ENCODE measurements at regions not wholly inside any gene's neighbourhood (a gene's known extent, or its start where the extent isn't known, plus 50 kb on each side); places are given as distances from the start of the nearest gene placed in this dataset.
"Not testable (repeated sequence)": the region's sequence is repeated elsewhere in the genome, so short reads cannot be mapped to it uniquely, and the experiment has no call there.

GRCh38 chr5:58197875-58198274, 262.0 kb downstream of the PLK2 start:
- DNase-seq, result no peak

GRCh38 chr5:58191443-58191842, 268.4 kb downstream of the PLK2 start:
- DNase-seq, result no peak

GRCh38 chr5:58188262-58188651, 271.6 kb downstream of the PLK2 start:
- DNase-seq, result peak; percentile 80

GRCh38 chr5:58187432-58188261, 272.2 kb downstream of the PLK2 start:
- no peak for DNase-seq

GRCh38 chr5:58185801-58186200, 274.1 kb downstream of the PLK2 start:
- peak; percentile 49 for DNase-seq

- DNase-seq, result no peak
Measured at GRCh38 chr5:58185397-58185796, 274.5 kb downstream of the PLK2 start.

GRCh38 chr5:58184910-58185309, 275.0 kb downstream of the PLK2 start:
- peak; percentile 72 for DNase-seq

GRCh38 chr5:58183786-58184085, 276.1 kb downstream of the PLK2 start:
- no peak for DNase-seq

GRCh38 chr5:58183078-58183785, 276.7 kb downstream of the PLK2 start:
- no peak for DNase-seq

GRCh38 chr5:58182287-58182841, 277.5 kb downstream of the PLK2 start:
- no peak for DNase-seq

- DNase-seq, result no peak
Measured at GRCh38 chr5:58181578-58182286, 278.2 kb downstream of the PLK2 start.

GRCh38 chr5:58172946-58173345, 286.9 kb downstream of the PLK2 start:
- DNase-seq, result no peak

- DNase-seq, result no peak
Measured at GRCh38 chr5:58165152-58165551, 294.7 kb downstream of the PLK2 start.

GRCh38 chr5:58161889-58162288, 298.0 kb downstream of the PLK2 start:
- not testable (repeated sequence) for DNase-seq

- peak; percentile 63 for DNase-seq
Measured at GRCh38 chr5:58156973-58157701, 302.7 kb downstream of the PLK2 start.

- peak; percentile 57 for DNase-seq
Measured at GRCh38 chr5:58156361-58156760, 303.5 kb downstream of the PLK2 start.

GRCh38 chr5:58153255-58153654, 306.6 kb downstream of the PLK2 start:
- DNase-seq, result no peak

GRCh38 chr5:58151414-58151813, 308.5 kb downstream of the PLK2 start:
- DNase-seq, result no peak

GRCh38 chr5:58150926-58151325, 309.0 kb downstream of the PLK2 start:
- DNase-seq, result no peak

- no peak for DNase-seq
Measured at GRCh38 chr5:58149746-58150145, 310.1 kb downstream of the PLK2 start.

- peak; percentile 58 for DNase-seq
Measured at GRCh38 chr5:58149345-58149744, 310.5 kb downstream of the PLK2 start.

- DNase-seq, result peak; percentile 42
Measured at GRCh38 chr5:58148254-58148775, 311.6 kb downstream of the PLK2 start.
